HG03103 (cell line): ENCODE measurements at regions not wholly inside any gene's neighbourhood (a gene's known extent, or its start where the extent isn't known, plus 50 kb on each side); places are given as distances from the start of the nearest gene placed in this dataset.

Source experiments
- ATAC-seq: cut with Tn5 transposase; IDR thresholded peaks from one replicate; pipeline ENCODE4 v1.9.1; 2021; ENCODE audit warnings: low read depth; ENCODE audit not compliant: unreplicated experiment

- ATAC-seq, result no peak
Measured at GRCh38 chr4:43886196-43886595, 562.4 kb downstream of the KCTD8 start.

GRCh38 chr4:43898836-43899235 lies 549.8 kb downstream of the KCTD8 start:
- no peak for ATAC-seq

DNA sequence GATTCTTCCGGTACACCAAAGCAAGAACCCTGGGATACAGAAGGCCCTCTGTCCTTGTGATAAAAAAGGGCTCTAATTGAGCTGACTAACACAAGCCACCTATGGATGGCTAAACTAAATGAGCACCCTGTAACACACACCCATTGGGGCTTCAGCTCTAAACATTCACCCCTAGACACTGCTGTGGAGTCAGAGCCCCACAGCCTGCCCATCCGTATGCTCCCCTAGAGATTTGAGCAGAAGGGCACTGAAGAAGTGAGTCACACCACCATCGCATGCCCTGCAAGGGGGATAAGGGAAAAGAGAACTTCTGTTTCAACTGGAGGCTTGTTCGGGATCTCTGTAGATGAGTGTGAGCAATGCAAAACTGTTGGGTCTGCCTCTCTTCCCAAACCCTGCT lies 545.2 kb downstream of the KCTD8 start:
- ATAC-seq, result no peak

DNA sequence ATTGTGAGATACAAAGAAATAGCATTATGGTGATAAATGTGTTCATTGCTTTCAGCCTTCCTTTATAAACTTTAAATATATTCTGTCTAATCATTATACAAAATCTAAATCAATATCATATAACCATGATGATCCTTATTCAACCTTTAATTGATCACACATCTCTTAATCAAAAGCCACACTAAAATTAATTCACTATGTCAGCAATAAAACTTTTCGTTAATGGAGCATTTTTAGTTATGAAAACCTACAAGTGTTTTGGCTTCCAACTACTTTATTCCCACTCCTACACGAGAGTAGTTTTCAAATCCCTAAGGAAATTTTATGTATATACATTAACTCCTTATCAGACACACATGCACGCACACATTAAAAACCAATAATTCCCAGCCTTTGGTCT lies 530.2 kb downstream of the KCTD8 start:
- no peak for ATAC-seq

- ATAC-seq, result no peak
Measured at GRCh38 chr4:43932448-43932847, 516.2 kb downstream of the KCTD8 start.

- no peak for ATAC-seq
Measured at GRCh38 chr4:43943998-43944397, 504.6 kb downstream of the KCTD8 start.

DNA sequence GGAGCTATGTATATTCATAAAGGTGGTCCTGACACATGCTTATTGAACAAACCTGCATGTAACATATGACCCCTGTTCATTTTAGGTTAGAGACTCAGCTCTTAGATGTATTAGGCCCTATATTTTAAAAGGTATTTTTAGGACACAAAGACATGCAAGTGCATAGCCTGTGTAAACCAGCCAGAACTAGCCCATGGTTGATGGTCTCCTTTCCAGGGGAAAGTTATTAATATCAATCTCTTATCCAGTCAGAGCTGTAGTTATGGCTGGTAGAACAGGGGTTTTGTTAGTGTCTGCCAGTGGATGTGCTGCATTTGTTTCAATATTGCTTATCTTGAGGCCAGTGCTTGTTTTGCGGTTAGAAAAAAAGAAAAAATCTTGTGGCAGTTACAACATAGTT lies 488.6 kb downstream of the KCTD8 start:
- no peak for ATAC-seq

GRCh38 chr4:43968011-43968410 lies 480.6 kb downstream of the KCTD8 start:
- ATAC-seq, result no peak

GRCh38 chr4:43983610-43984009 lies 465.0 kb downstream of the KCTD8 start:
- no peak for ATAC-seq

- ATAC-seq, result no peak
Measured at GRCh38 chr4:43987331-43987944, 461.2 kb downstream of the KCTD8 start.

DNA sequence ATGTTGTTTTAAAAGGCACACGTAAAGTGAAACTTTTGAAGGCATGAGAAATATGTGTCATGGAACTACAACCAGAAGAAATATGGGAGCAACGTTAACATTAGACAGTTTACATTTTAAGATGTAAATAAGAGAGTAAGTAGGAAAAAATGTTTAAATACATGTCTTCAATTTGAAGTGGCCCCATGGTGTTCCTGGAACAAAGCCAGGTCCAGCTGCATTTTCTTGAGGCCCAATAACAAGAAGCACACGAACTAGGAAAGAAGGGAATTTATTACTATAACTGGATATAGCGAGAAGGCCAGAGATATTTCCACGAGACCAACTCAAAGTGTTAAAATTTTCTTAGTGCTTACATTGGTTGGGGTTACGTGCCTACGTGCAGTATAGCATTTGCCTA lies 458.1 kb downstream of the KCTD8 start:
- no peak for ATAC-seq

DNA sequence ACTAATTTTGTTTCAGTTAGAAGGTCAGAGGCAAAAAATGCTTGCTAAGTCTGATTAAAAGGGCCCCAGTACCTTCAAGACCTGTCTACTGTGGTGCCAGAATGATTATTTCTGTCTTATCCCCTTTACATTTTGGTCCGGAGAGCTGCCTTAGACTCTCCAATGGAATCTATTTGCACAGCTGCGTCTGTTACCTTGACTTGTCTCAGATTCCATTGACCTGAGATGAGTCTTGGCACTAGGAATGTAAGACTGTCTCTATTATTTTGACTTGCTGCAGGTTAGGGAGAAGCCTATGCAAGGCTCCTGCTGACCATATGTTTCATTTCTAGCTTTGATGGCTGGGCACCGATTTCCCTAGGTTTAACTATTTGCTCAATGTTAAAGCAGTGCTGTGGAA lies 457.6 kb downstream of the KCTD8 start:
- ATAC-seq, result no peak

DNA sequence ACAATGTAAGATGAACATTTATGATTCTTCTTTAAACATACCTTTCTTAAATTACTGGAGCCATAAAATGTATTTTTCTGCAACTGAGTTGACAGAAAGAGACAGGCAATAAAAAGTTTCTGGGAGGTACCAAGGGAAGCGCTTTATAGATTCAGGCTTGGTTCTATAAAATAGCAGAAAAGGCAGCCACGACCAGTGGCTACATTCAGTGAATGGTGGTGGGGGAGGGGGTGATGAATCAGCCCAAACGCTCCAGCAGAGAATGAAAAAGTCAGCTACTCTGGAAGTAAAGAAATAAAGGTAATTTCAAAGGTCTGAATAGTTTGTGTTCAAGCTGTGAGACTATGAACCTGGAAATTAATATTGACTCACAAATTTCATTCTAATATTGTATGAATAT lies 456.1 kb downstream of the KCTD8 start:
- ATAC-seq, result no peak

DNA sequence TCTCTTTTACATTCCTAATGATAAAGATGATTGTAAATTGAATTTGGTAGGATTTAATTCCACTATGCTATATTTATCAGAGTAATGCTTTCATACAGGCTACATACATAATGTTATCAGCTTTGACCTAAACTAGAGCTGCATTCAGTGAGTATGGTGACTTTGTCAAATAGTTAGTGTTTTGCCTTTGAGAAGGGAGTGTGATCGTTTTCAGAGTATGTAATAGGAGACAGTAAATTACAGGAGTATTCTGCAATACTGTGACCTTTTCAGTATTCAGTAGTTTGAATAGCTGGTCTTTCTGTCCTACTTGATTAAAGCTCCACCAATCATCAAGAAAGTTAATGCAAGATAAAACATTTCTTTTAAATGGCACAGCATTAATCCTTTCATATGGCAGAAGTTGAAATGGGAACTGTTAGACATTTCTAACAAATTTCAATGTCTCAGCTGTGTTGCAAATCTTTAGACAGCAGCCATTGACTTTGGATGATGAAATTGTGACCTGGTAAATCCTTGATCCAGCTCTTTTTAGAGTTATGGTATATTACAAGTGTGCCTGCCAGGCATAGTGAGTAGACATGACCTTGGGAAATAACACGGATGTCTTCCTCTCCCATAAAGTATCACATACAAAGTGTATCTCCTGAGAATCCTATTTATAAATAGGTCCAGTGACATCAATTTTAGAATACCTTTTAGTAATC lies 455.3 kb downstream of the KCTD8 start:
- no peak for ATAC-seq

DNA sequence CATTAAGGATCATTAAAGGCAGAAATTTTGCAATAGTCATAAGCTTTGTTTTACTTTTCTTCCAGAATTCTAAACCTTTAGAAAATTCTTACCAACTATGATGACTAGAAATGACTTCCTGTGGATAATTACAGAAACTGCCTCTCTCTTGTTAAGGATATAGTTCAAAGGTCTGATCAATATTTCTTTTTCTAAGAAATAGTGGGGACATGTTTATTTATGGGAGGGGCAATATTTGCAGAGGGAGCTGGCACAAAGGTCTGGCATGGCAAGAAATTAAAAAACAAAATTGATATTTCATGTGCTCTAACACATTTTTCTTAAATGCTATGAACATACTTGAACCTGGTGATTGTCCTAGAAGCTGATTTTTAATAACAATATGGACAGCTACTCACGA lies 448.9 kb downstream of the KCTD8 start:
- ATAC-seq, result no peak

DNA sequence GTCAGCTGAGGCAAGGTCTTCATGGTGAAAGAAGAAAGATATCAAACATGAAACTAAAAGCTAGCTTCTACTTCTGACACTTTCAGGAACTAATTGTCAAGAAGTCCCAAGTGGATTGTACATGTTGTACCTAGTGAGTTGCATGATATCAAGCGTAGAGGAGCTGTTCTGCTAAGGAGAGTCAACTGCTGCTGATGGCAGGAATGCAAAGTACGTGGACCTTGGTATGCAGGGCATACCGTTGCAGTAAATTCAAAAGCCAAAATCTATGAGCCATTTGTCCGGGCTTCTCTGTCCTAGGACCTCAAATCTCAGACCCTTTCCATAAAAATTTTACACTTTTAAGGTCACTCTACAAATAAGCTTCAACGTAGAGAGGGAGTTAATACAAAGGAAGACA lies 446.2 kb downstream of the KCTD8 start:
- no peak for ATAC-seq

- ATAC-seq, result no peak
Measured at GRCh38 chr4:44016570-44017421, 431.8 kb downstream of the KCTD8 start.

- ATAC-seq, result no peak
Measured at GRCh38 chr4:44017422-44017739, 431.2 kb downstream of the KCTD8 start.

DNA sequence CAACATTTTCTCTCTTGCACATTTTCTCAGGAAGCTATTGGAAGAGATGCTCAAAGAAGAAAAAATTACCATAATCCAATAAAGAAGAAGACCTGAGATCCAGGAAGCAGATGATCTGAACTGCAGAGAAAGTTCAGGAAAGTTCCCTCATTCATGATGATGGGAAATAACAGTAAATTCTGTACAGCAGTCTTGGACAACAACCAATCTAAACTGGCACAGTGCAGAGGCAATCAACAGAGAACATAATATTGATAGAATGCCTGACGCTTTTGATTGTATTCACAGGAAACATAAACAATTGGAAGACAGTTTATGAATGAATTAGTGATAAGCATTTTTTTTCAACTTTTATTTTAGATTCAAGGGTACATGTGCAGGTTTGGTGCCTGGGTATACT lies 428.9 kb downstream of the KCTD8 start:
- ATAC-seq, result no peak

DNA sequence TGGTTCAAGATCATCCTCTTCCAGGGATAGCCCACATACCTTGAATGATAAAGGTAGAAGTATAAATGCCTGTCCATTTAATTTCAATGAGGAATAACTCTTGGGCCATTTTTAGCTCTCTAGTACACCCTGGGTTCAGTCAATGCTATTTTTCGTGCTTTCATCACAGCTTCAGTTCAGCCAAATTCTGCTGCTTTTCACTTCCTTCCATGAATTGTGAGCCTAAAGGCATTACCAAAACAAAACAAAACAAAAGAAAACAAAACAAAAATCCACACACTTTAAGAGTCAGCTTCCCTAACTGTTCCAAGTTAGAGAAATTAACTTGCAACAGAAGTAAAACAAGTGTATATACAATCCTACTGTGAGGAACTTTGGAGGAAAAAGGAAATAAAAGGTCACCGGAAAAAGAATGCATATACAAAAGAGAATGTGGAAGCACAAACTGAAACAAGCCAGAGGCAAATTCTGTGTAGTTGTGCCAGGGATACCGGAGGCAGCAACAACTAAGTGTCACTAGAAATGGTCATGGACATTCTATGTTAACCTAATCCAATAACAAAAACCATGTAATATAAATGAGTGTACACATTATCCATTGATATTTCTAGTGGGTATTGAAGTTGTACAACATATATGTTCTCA lies 423.1 kb downstream of the KCTD8 start:
- ATAC-seq, result no peak

- no peak for ATAC-seq
Measured at GRCh38 chr4:44038811-44039210, 409.8 kb downstream of the KCTD8 start.
